Prostate gland (tissue), 2 donors: ENCODE measurements at regions not wholly inside any gene's neighbourhood (a gene's known extent, or its start where the extent isn't known, plus 50 kb on each side); places are given as distances from the start of the nearest gene placed in this dataset.
"Not testable (repeated sequence)": the region's sequence is repeated elsewhere in the genome, so short reads cannot be mapped to it uniquely, and the experiment has no call there.

Source experiments
- DNase-seq: peaks from one replicate; pipeline ENCODE4 v3.0.0-alpha.2; 2019; ENCODE audit warnings: low spot score
- H3K27ac ChIP-seq, 2 donors: fragments of 200-600 bp; sonication (generic); 2 replicates each; pipeline ENCODE4 v1.5.1; 2017 to 2019
- H3K27me3 ChIP-seq: fragments of 200-600 bp; sonication (generic); replicated peaks from 2 replicates; pipeline ENCODE4 v1.5.1; 2019; ENCODE audit not compliant: insufficient read depth
- H3K36me3 ChIP-seq, 2 donors: fragments of 200-600 bp; sonication (generic); 1 replicate in 1 of 2; 2 replicates in 1 of 2; pipeline versions ENCODE4 v1.5.1 to v1.8.1; 2017 to 2019
- H3K4me1 ChIP-seq: fragments of 200-600 bp; sonication (generic); replicated peaks from 2 replicates; pipeline ENCODE4 v1.5.1; 2019
- H3K4me3 ChIP-seq, 2 donors: fragments of 200-600 bp; sonication (generic); 2 replicates each; pipeline ENCODE4 v1.5.1; 2017 to 2019
- H3K9me3 ChIP-seq: fragments of 200-600 bp; sonication (generic); 2 replicates; pipeline ENCODE4 v1.5.1; 2017
- whole genome bisulfite sequencing: methylation state at CpG from one replicate; pipeline ENCODE4 v1.1.5; 2018; 5-methylcytosine and 5-hydroxymethylcytosine counted together
- intact Hi-C: fragments of 100-400 bp; cut with DNase I; formaldehyde crosslinking; loops from one replicate; pipeline ENCODE4 v1.14.2; 2022

DNA sequence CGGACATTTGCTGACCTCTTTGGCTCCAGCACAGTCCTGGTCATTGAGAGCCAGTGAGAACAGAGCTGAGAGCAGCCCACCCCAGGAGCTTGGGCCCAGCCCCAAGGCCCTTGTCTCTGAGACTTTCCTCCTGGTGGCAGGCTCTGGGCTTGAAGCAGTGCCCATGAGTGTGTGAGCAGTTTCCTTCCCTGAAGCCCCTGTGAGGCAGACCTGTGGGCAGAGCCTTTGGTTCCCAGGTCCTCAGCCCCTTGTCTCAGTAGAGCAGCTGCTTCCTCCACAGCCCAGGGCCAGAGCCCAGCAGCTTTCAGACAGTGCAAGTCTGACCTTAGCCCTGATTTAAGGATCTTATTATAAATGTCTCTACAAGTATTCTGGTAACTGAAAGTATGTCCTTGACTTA, 1185.0 kb downstream of the RPIA start:
- DNase-seq, H3K27me3 ChIP-seq, H3K27ac ChIP-seq, H3K9me3 ChIP-seq, intact Hi-C loops, H3K36me3 ChIP-seq, H3K4me1 ChIP-seq, H3K4me3 ChIP-seq: not testable (repeated sequence)
- no CpG with 5 or more reads among the region's 1 CpG for WGBS

DNA sequence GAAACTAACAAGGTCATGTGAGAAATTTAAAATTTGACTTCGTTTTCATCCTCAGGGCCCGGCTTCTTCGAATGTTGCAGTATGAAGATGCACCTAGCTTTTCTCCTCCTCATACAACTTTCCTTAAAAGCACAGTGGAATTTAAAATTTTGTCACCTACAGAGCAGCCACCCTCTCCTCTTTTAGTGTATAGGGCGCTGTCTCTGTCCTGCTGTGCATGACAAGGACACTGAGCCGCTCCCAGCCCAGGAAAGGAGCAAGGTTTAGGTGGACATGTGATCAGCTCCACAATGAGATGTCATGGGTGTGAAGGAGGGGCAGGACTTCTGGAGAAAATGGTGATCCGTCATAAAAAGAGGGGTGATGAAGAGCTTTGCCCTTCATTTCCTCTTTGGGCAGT, 1185.4 kb downstream of the RPIA start:
- WGBS = 74% methylated on average over 6 of the region's 6 CpGs
- H3K36me3 ChIP-seq, H3K27me3 ChIP-seq, H3K4me3 ChIP-seq, intact Hi-C loops, H3K9me3 ChIP-seq, H3K27ac ChIP-seq, H3K4me1 ChIP-seq, DNase-seq: not testable (repeated sequence)

DNA sequence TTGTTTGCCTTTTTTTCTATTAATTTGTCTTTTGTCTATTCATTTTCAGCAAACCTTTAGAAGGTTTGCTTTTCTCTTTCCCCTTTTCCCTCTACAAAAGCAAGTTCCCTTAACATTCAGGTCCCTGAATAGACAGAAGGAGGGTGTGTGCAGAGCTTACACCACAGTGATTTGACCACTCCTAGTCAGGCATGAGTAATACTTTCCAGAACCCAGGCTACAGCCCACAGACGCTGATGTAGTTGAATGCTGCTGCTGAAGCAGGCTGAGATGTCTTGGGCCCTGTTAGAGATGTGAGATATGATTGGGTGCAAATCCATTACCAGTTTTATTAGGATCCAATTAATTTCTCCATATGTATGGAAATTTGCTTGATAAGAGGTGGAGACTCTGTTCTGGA, 1191.4 kb downstream of the RPIA start:
- H3K9me3 ChIP-seq, H3K27me3 ChIP-seq, H3K36me3 ChIP-seq, intact Hi-C loops, H3K4me3 ChIP-seq, H3K27ac ChIP-seq, DNase-seq, H3K4me1 ChIP-seq: not testable (repeated sequence)
- 25% methylated on average over 1 of the region's 1 CpG for WGBS

DNA sequence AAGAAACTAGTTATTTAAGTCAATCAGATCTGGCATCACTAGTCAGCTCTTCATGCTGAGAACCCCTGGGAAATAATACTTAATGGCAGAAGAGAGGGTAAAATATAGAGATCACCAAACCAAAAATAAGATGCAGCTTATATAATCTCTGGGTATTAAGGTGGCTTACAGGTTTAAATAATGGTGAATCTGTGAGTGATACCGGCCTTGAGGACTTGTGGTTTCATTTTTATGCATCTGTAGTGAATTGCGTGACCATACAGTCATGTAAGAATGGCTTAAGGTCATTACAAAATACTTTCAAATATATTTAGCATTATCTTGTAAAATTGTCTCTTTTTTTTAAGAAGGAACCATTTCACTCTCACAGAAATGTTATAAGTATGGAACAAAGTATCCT, 1192.2 kb downstream of the RPIA start:
- H3K27me3 ChIP-seq, H3K27ac ChIP-seq, H3K36me3 ChIP-seq, H3K4me1 ChIP-seq, DNase-seq, intact Hi-C loops, H3K4me3 ChIP-seq, H3K9me3 ChIP-seq: not testable (repeated sequence)
- WGBS = 82% methylated on average over 2 of the region's 2 CpGs

DNA sequence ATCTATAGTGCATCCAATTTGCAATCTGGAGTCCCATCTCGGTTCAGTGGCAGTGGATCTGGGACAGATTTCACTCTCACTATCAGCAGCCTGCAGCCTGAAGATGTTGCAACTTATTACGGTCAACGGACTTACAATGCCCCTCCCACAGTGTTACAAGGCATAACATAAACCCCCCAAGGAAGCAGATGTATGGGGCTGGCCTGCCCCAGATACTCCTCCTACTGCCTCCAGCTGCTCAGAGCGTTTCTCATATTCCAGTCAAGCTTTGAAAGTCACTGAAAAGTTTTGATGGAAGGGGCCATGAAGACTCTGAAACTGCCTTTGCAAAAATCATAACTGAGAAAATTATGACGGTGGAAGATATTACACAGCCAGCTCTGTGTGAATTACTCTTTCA, 1193.6 kb downstream of the RPIA start:
- H3K27me3 ChIP-seq, H3K36me3 ChIP-seq, H3K4me1 ChIP-seq, intact Hi-C loops, H3K9me3 ChIP-seq, H3K4me3 ChIP-seq, H3K27ac ChIP-seq, DNase-seq: not testable (repeated sequence)
- WGBS = 67% methylated on average over 2 of the region's 5 CpGs

DNA sequence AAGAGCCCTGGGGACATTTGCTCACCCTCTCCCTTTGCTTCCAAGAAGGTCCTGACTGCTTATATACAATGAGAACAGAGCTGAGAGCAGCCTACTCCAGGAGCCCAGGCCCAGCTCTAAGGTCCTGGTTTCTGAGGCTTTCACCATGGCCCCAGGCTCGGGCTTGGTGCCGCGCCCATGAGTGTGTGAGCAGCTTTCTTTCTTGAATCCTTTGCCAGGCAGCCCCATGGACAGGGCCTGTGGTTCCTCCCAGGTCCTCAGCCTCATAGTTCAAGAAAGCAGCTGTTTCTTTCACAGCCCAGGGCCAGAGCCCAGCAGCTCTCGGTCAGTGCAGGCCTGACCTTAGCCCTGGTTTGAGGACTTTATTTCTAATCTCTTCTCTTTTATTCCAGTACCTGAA, 1197.2 kb downstream of the RPIA start:
- H3K4me3 ChIP-seq, intact Hi-C loops, H3K9me3 ChIP-seq, H3K36me3 ChIP-seq, DNase-seq, H3K27ac ChIP-seq, H3K4me1 ChIP-seq, H3K27me3 ChIP-seq: not testable (repeated sequence)
- WGBS = no CpG with 5 or more reads among the region's 4 CpGs

DNA sequence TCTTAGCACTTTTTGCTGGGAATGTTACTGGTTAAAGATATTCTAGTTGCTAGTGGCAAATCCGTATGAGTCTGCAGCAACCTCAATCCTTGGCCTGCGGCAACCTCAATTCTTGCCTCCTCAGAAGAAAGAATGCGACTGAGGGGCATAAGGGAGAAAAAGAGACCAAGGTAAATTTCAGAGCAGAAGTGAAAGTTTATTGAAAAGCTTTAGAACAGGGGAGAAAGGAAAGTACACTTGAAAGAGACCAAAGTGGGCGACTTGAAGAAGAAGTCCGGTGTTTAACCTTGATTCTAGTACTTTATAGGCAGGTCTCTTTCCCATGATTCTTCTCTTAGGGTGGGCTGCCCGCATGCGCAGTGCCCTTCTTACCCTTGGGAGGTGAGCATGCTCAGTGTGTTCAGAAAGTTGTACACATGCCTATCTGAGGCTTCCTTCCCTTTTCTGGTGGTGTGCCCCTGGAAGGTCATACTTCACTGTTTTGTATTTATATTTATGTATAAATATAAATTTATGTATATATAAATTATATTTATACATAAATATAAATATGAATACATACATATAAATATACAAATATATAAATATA, 1198.8 kb downstream of the RPIA start:
- H3K9me3 ChIP-seq, H3K4me3 ChIP-seq, DNase-seq, H3K4me1 ChIP-seq, H3K27ac ChIP-seq, H3K36me3 ChIP-seq, H3K27me3 ChIP-seq, intact Hi-C loops: not testable (repeated sequence)
- no CpG with 5 or more reads among the region's 7 CpGs for WGBS

DNA sequence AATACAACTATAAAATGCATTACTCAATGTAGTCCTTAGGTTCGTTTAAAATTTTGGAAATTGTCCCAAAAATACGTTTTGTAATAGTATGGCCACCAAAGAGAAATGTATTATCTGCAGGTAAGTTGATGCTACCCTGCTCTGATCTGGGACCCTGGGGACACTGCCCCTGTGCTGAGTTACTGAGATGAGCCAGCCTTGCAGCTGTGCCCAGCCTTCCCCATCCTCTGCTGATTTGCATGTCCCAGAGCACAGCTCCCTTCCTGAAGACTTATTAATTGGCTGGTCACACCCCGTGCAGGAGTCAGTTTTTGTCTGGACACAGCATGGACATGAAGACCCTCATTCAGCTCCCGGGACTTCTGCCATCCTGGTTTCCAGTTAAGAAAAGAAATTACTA, 1203.5 kb downstream of the RPIA start:
- DNase-seq, H3K4me3 ChIP-seq, H3K27me3 ChIP-seq, H3K27ac ChIP-seq, intact Hi-C loops, H3K36me3 ChIP-seq, H3K9me3 ChIP-seq, H3K4me1 ChIP-seq: not testable (repeated sequence)
- WGBS = no CpG with 5 or more reads among the region's 4 CpGs

DNA sequence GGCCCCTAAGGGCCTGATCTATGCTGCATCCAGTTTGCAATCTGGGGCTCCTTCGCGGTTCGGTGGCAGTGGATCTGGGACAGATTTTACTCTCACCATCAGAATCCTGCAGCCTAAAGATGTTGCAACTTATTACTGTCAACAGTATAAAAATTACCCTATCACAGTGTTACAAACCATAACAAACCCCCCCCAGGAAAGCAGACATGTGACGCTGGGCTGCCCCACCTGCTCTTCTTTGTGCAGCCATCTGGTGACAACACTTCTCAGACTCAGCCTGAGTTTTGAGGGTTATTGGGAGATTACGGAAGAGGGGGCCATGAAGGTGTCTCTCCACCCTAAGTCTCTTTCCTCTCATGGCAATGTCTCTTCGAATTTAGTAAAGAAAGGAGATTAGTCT, 1204.2 kb downstream of the RPIA start:
- DNase-seq, H3K36me3 ChIP-seq, H3K9me3 ChIP-seq, H3K27me3 ChIP-seq, H3K4me3 ChIP-seq, H3K4me1 ChIP-seq, intact Hi-C loops, H3K27ac ChIP-seq: not testable (repeated sequence)
- no CpG with 5 or more reads among the region's 6 CpGs for WGBS

DNA sequence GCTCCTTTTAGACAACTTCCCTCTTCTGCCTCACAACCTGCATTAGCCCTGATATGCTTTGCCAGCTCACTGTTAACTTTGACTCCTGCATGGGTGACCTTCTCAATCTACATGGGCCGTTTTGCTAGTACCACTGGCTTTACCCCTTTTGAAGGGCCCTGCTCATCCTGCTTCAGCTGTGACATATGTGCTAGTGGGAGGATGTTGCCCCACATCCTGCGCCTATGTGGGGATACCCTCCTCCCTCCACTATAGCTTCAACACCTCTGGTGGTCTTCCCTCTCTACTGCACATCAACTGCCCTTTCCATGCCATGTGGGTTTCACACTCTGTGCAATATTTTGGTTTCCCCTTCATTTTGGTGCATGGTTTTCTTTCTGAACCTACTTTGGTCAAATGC, 1235.5 kb downstream of the RPIA start:
- H3K4me3 ChIP-seq, DNase-seq, H3K27me3 ChIP-seq, H3K9me3 ChIP-seq, intact Hi-C loops, H3K36me3 ChIP-seq, H3K4me1 ChIP-seq, H3K27ac ChIP-seq: not testable (repeated sequence)
- WGBS = 63% methylated on average over 2 of the region's 2 CpGs

DNA sequence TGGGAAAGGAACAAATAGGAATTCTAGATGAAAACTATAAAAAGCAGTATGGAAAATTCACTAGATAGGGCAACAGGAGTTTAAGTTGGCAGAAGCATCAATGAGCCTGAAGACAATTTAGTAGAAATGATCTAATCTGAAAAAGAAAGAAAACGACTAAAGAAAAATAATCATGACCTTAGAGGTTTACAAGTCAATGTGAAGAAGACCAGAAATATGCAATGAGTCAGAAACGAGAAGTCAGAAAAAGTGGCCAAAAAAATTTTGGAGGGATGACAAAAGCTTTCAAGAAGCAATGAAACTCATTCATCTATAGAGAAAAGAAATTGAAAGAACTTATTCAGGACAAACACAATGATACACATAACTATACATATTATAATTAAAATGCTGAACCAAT, 1244.0 kb downstream of the RPIA start:
- 50% methylated on average over 2 of the region's 2 CpGs for WGBS
- H3K27me3 ChIP-seq, H3K9me3 ChIP-seq, H3K36me3 ChIP-seq, H3K27ac ChIP-seq, H3K4me1 ChIP-seq, H3K4me3 ChIP-seq, DNase-seq, intact Hi-C loops: not testable (repeated sequence)

DNA sequence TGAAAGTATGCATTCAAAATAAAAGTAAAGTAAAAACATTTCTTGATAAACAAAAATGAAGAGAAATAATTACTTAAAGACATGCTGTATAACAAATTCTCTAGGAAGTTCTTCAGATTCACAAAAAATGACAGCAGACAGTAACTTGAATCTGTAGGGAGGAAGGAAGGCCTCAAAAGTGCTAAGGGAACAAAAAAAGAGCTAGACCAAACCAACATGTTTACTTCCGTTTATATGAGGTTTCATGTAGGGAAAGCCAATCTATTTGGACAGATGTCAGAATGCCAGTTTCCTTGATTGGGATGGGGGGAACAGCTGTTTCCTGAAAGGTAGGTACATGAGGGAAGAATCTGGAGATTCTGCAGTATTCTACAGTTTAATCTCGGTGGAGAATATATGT, 1244.5 kb downstream of the RPIA start:
- intact Hi-C loops, H3K27ac ChIP-seq, DNase-seq, H3K9me3 ChIP-seq, H3K4me1 ChIP-seq, H3K36me3 ChIP-seq, H3K4me3 ChIP-seq, H3K27me3 ChIP-seq: not testable (repeated sequence)
- WGBS = 72% methylated on average over 2 of the region's 2 CpGs

DNA sequence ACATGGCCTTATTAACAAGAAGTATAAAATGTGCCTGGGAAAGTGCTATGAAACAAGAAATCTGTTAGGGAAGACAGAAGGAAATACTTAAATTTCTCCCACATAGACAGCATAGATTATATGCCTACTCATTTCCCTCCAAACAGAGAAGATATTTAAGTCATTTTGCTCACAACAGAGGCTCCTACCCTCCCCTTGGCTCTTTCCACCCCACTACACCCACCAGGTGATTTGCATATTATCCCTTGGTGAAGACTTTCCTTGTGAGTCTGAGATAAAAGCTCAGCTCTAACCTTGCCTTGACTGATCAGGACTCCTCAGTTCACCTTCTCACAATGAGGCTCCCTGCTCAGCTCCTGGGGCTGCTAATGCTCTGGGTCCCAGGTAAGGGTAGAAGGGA, 1245.1 kb downstream of the RPIA start:
- H3K27ac ChIP-seq, DNase-seq, intact Hi-C loops, H3K27me3 ChIP-seq, H3K36me3 ChIP-seq, H3K9me3 ChIP-seq, H3K4me1 ChIP-seq, H3K4me3 ChIP-seq: not testable (repeated sequence)
